ENCODE measurements at regions not wholly inside any gene's neighbourhood (a gene's known extent, or its start where the extent isn't known, plus 50 kb on each side); places are given as distances from the start of the nearest gene placed in this dataset.

DNA sequence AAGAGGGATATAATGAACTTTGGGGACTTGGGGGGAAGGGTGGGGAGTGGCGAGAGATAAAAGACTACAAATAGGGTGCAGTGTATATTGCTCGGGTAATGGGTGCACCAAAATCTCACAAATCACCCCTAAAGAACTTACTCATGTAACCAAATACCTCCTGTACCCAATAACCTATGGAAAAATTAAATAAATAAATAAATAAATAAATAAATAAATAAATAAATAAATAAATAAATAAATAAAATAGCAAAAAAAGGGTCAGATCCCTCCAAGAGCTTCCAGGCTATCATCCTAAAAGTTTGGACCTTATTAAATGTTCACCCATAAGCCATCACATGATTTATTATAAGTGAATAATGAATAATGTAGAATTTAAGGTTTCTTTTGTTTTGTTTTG lies 636.1 kb upstream of the C16orf82 start:
- no peak overlapping the region for H3K4me2 ChIP-seq (ENCODE audit: extremely low read depth, insufficient read depth, low read length)
- no peaks in the 10 kb centered on the region for H3K4me1 ChIP-seq (ENCODE audit: control insufficient read depth, extremely low read depth, insufficient read depth, low read length)
- H3K4me3 ChIP-seq (replicated peaks in 1 of 4; ENCODE audit: control extremely low read depth in 1 of 4, insufficient read depth in 1 of 4, low read depth in 3 of 4, low read length in 4 of 4) = no peak overlapping the region
- no peak overlapping the region for H3K27ac ChIP-seq (ENCODE audit: insufficient read depth, low read length)
- no peaks in the 10 kb centered on the region for H3K36me3 ChIP-seq (ENCODE audit: control insufficient read depth, insufficient read depth, low read length)
- H3K9ac ChIP-seq (ENCODE audit: insufficient read depth, low read length) = no peak overlapping the region
- no peaks in the 10 kb centered on the region for H3K27me3 ChIP-seq (ENCODE audit: control insufficient read depth, insufficient read depth, low read length)
- DNase-seq (ENCODE audit: low read depth in 2 of 2) = no peak
- TF ChIP-seq EZH2 (IDR thresholded peaks at IDR 0.05; ENCODE audit: low read length, missing control alignments) = no peak
- TF ChIP-seq, protein P1, sequence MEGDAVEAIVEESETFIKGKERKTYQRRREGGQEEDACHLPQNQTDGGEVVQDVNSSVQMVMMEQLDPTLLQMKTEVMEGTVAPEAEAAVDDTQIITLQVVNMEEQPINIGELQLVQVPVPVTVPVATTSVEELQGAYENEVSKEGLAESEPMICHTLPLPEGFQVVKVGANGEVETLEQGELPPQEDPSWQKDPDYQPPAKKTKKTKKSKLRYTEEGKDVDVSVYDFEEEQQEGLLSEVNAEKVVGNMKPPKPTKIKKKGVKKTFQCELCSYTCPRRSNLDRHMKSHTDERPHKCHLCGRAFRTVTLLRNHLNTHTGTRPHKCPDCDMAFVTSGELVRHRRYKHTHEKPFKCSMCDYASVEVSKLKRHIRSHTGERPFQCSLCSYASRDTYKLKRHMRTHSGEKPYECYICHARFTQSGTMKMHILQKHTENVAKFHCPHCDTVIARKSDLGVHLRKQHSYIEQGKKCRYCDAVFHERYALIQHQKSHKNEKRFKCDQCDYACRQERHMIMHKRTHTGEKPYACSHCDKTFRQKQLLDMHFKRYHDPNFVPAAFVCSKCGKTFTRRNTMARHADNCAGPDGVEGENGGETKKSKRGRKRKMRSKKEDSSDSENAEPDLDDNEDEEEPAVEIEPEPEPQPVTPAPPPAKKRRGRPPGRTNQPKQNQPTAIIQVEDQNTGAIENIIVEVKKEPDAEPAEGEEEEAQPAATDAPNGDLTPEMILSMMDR (conservative IDR thresholded peaks at IDR 0.05 in 1 of 2, IDR thresholded peaks at IDR 0.05 in 1 of 2; ENCODE audit: low read depth in 1 of 2, low read length in 2 of 2) = no peak
- no peak overlapping the region for H2AFZ ChIP-seq (ENCODE audit: low read length)
- no peaks in the 10 kb centered on the region for H4K20me1 ChIP-seq (ENCODE audit: control insufficient read depth, extremely low read depth, insufficient read depth, low read length)
- no peaks in the 10 kb centered on the region for H3K9me3 ChIP-seq (ENCODE audit: control insufficient read depth, insufficient read depth, low read depth, low read length)
- no peaks in the 10 kb centered on the region for H3K79me2 ChIP-seq (ENCODE audit: control insufficient read depth, insufficient read depth, low read length)

DNA sequence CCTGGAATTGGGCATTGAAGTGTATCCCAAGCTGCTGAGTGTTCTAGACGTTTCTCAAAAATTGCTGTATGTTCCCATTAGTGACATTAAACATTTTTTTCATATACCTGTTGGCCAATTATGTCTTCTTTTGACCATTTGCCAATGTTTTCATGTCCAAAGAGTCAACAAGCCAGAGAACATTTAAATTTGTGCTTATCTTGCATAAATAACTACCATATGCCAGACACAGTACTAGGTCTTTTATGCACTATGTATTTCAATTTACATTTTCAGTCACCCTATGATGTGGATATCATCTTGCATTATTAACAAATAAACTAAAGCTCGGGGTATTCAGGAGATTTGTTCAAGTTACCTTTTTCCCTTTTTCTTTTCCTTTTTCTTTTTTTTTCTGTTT lies 632.9 kb upstream of the C16orf82 start:
- Histone ChIP-seq H4K20me1 (ENCODE audit: control insufficient read depth, extremely low read depth, insufficient read depth, low read length) (no peaks in the 10 kb centered on the region), H3K36me3 (ENCODE audit: control insufficient read depth, insufficient read depth, low read length) (no peaks in the 10 kb centered on the region), H3K27me3 (ENCODE audit: control insufficient read depth, insufficient read depth, low read length) (no peaks in the 10 kb centered on the region), H3K79me2 (ENCODE audit: control insufficient read depth, insufficient read depth, low read length) (no peaks in the 10 kb centered on the region), H3K4me3 (replicated peaks in 1 of 4; ENCODE audit: control extremely low read depth in 1 of 4, insufficient read depth in 1 of 4, low read depth in 3 of 4, low read length in 4 of 4) (no peak overlapping the region), H3K4me1 (ENCODE audit: control insufficient read depth, extremely low read depth, insufficient read depth, low read length) (no peaks in the 10 kb centered on the region), H3K9me3 (ENCODE audit: control insufficient read depth, insufficient read depth, low read depth, low read length) (no peaks in the 10 kb centered on the region), H3K9ac (ENCODE audit: insufficient read depth, low read length) (no peak overlapping the region), H3K4me2 (ENCODE audit: extremely low read depth, insufficient read depth, low read length) (no peak overlapping the region), H2AFZ (ENCODE audit: low read length) (no peak overlapping the region), H3K27ac (ENCODE audit: insufficient read depth, low read length) (no peak overlapping the region)
- DNase-seq (ENCODE audit: low read depth in 2 of 2) = no peak
- TF ChIP-seq, protein P1 (conservative IDR thresholded peaks at IDR 0.05 in 1 of 2, IDR thresholded peaks at IDR 0.05 in 1 of 2; ENCODE audit: low read depth in 1 of 2, low read length in 2 of 2) = no peak
- TF ChIP-seq EZH2 (IDR thresholded peaks at IDR 0.05; ENCODE audit: low read length, missing control alignments) = no peak

DNA sequence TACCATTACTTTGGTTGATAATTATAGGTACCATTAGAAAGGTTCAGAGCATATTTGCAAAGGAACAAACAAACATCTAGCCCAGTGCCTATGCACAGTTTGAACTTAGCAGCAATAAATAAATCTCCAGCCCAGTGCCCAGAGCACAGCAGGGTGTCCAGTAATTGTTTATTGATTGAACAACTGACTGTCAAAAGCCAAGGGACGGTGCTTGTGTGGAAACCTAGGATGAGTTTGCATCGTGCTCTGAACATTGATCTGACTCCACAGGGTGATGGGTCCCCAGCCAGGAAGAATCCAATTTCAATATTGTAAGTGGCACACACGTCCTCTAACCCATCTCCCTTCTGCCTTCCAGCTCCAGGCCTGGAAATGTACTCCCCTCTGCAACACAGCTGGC lies 625.5 kb upstream of the C16orf82 start:
- H3K4me1 ChIP-seq (ENCODE audit: control insufficient read depth, extremely low read depth, insufficient read depth, low read length) = no peaks in the 10 kb centered on the region
- H3K36me3 ChIP-seq (ENCODE audit: control insufficient read depth, insufficient read depth, low read length) = no peaks in the 10 kb centered on the region
- no peak overlapping the region for H3K4me3 ChIP-seq (replicated peaks in 1 of 4; ENCODE audit: control extremely low read depth in 1 of 4, insufficient read depth in 1 of 4, low read depth in 3 of 4, low read length in 4 of 4)
- TF ChIP-seq, protein P1 (conservative IDR thresholded peaks at IDR 0.05 in 1 of 2, IDR thresholded peaks at IDR 0.05 in 1 of 2; ENCODE audit: low read depth in 1 of 2, low read length in 2 of 2) = no peak
- no peak for TF ChIP-seq EZH2 (IDR thresholded peaks at IDR 0.05; ENCODE audit: low read length, missing control alignments)
- no peaks in the 10 kb centered on the region for H3K9me3 ChIP-seq (ENCODE audit: control insufficient read depth, insufficient read depth, low read depth, low read length)
- no peak overlapping the region for H3K9ac ChIP-seq (ENCODE audit: insufficient read depth, low read length)
- no peaks in the 10 kb centered on the region for H3K27me3 ChIP-seq (ENCODE audit: control insufficient read depth, insufficient read depth, low read length)
- no peak for DNase-seq (ENCODE audit: low read depth in 2 of 2)
- H3K4me2 ChIP-seq (ENCODE audit: extremely low read depth, insufficient read depth, low read length) = no peak overlapping the region
- no peaks in the 10 kb centered on the region for H3K79me2 ChIP-seq (ENCODE audit: control insufficient read depth, insufficient read depth, low read length)
- no peak overlapping the region for H2AFZ ChIP-seq (ENCODE audit: low read length)
- no peaks in the 10 kb centered on the region for H4K20me1 ChIP-seq (ENCODE audit: control insufficient read depth, extremely low read depth, insufficient read depth, low read length)
- H3K27ac ChIP-seq (ENCODE audit: insufficient read depth, low read length) = no peak overlapping the region

Measured in fibroblast of lung (primary cell).